ENCODE measurements at regions not wholly inside any gene's neighbourhood (a gene's known extent, or its start where the extent isn't known, plus 50 kb on each side); places are given as distances from the start of the nearest gene placed in this dataset.

DNA sequence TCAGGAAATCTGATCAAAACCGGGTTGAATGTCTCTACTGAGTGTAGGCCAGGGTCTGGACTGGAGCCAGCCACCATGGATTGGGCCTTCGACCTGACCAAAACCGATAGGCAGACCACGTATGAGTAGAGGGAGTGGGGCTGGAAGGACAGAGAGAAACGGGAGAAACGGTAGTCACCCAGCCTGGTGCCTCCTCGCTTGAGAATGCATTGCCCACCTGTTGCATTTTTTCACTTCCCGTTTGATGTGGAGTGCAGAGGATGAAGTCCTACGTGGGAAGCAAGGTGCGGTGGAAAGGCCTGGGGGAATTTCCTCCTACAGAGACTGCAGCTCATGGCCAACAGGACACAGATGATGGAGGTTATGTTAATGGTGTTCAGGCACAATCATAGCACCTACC, 53.9 kb upstream of the ECI2 start:
- no peak for TF ChIP-seq EZH2 (IDR thresholded peaks at IDR 0.05; ENCODE audit: insufficient read depth, poor library complexity, severe bottlenecking)
- TF ChIP-seq EZH2phosphoT487 (IDR thresholded peaks at IDR 0.05; ENCODE audit: insufficient read depth, low read depth): no peak

Data from GM23248 (cell line).